HepG2 (cell line): ENCODE measurements at regions not wholly inside any gene's neighbourhood (a gene's known extent, or its start where the extent isn't known, plus 50 kb on each side); places are given as distances from the start of the nearest gene placed in this dataset.

ENCODE experiments used
- ATAC-seq: fragments of 200-7000 bp; cut with Tn5 transposase; 3 replicates; pipeline ENCODE4 v1.9.1; 2020; ENCODE audit warnings: mild to moderate bottlenecking, moderate library complexity
- BruUV-seq: library from RNA; stranded (reverse); fragments of 400-500 nt; replicated peaks from 2 replicates; lab custom pipeline; 2021; lab: Mats Ljungman, UMichigan
- CTCF ChIA-PET: fragments of 300-600 bp; formaldehyde crosslinking; extraction: SDS; loops from one replicate; lab custom pipeline; 2021; ENCODE audit warnings: low total read pairs, inconsistent platforms, low intra/inter-chr PET ratio; lab: Yijun Ruan, JAX
- POLR2A ChIA-PET: fragments of 350-600 bp; sonication (Branson Sonifier 250); formaldehyde crosslinking; loops from one replicate; lab custom pipeline; 2020; ENCODE audit warnings: antibody characterized with exemption, inconsistent platforms; lab: Yijun Ruan, JAX
- DNase-seq: peaks from one replicate; pipeline ENCODE4 v3.0.0-alpha.2; 2015; ENCODE audit warnings: low spot score
- FAIRE-seq: peaks from 3 replicates; lab custom pipeline; 2011; peaks lifted over from hg19 to GRCh38; lab: Jason Lieb, UNC
- H2AFZ ChIP-seq: one replicate; pipeline ENCODE4 v1.6.1; 2011; ENCODE audit warnings: low read length, inconsistent platforms
- H3K27ac ChIP-seq: fragments of 300-600 bp; 3 replicates; pipeline ENCODE4 v1.8.0; 2011; ENCODE audit warnings: mixed run types, mild to moderate bottlenecking, mixed read lengths, low read length, inconsistent platforms; ENCODE audit not compliant: insufficient read depth; ENCODE audit errors: extremely low read length
- H3K27me3 ChIP-seq, 2 experiments: fragments of 200-600 bp in 1 of 2; 2 replicates in 1 of 2; 3 replicates in 1 of 2; pipeline versions ENCODE4 v1.6.0 to v1.8.0; 2011; ENCODE audit warnings: low read length in 2 of 2, mild to moderate bottlenecking in 2 of 2, moderate library complexity in 2 of 2, inconsistent platforms in 1 of 2; ENCODE audit not compliant: insufficient read depth in 2 of 2, control insufficient read depth in 1 of 2
- H3K36me3 ChIP-seq, 2 experiments: fragments of 200-600 bp in 1 of 2; replicated peaks in 1 of 2; 2 replicates in 1 of 2; 3 replicates in 1 of 2; pipeline versions ENCODE4 v1.5.1 to v1.8.0; 2011; ENCODE audit warnings: low read length in 2 of 2, inconsistent platforms in 1 of 2; ENCODE audit not compliant: insufficient read depth in 2 of 2, control insufficient read depth in 1 of 2
- H3K4me1 ChIP-seq: 2 replicates; pipeline ENCODE4 v1.5.1; 2012; ENCODE audit warnings: low read length, inconsistent platforms; ENCODE audit not compliant: insufficient read depth
- H3K4me2 ChIP-seq: 2 replicates; pipeline ENCODE4 v1.6.0; 2011; ENCODE audit warnings: low read depth, low read length, inconsistent platforms
- H3K4me3 ChIP-seq, 3 experiments: fragments of 200-600 bp in 1 of 3; sonication (generic), shearing (Covaris generic) in 1 of 3; replicated peaks in 1 of 3; 2 replicates each; pipeline ENCODE4 v1.5.1; 2011 to 2016; ENCODE audit warnings: low read length in 3 of 3, inconsistent platforms in 2 of 3, low read depth in 2 of 3, mild to moderate bottlenecking in 2 of 3, control low read depth in 1 of 3, mixed read lengths in 1 of 3; ENCODE audit not compliant: insufficient read depth in 1 of 3
- H3K79me2 ChIP-seq: one replicate; pipeline ENCODE4 v1.6.1; 2011; ENCODE audit warnings: low read length, inconsistent platforms; ENCODE audit not compliant: insufficient read depth
- H3K9ac ChIP-seq: 2 replicates; pipeline ENCODE4 v1.6.0; 2011; ENCODE audit warnings: mild to moderate bottlenecking, low read depth, low read length, inconsistent platforms; ENCODE audit not compliant: insufficient read depth
- H3K9me3 ChIP-seq: 2 replicates; pipeline ENCODE4 v1.5.1; 2012; ENCODE audit warnings: mild to moderate bottlenecking, low read length
- H4K20me1 ChIP-seq: 2 replicates; pipeline ENCODE4 v1.6.0; 2011; ENCODE audit warnings: inconsistent platforms, mild to moderate bottlenecking, low read length, moderate library complexity; ENCODE audit not compliant: insufficient read depth
- ELF4 ChIP-seq: sonication (generic); formaldehyde crosslinking; IDR thresholded peaks from 2 replicates; pipeline ENCODE4 v1.5.0; 2020; ENCODE audit warnings: missing genetic modification reagents, mild to moderate bottlenecking, moderate library complexity, borderline replicate concordance
- ETV5 ChIP-seq: IDR thresholded peaks from 2 replicates; pipeline ENCODE4 v1.6.1; 2018; ENCODE audit warnings: missing biosample characterization, missing genetic modification reagents, inconsistent platforms, borderline replicate concordance
- GZF1 ChIP-seq: sonication (generic); formaldehyde crosslinking; IDR thresholded peaks from 2 replicates; pipeline ENCODE4 v1.5.1; 2020; ENCODE audit warnings: mild to moderate bottlenecking, missing genetic modification reagents
- IKZF1 ChIP-seq: fragments of 450-650 bp; IDR thresholded peaks from 2 replicates; pipeline ENCODE4 v1.7.1; 2016
- ISL2 ChIP-seq: sonication (generic); formaldehyde crosslinking; IDR thresholded peaks from 2 replicates; pipeline ENCODE4 v1.5.0; 2020; ENCODE audit warnings: missing genetic modification reagents
- NFE2 ChIP-seq: sonication (generic); formaldehyde crosslinking; IDR thresholded peaks from 2 replicates; pipeline ENCODE4 v1.4.0; 2020; ENCODE audit warnings: missing genetic modification reagents
- POLR2A ChIP-seq, 2 experiments: IDR thresholded peaks; 2 replicates each; pipeline ENCODE4 v1.6.1; 2011; ENCODE audit warnings: low read depth in 2 of 2, low read length in 2 of 2, mild to moderate bottlenecking in 1 of 2, moderate library complexity in 1 of 2; ENCODE audit not compliant: insufficient read depth in 1 of 2
- SETDB1 ChIP-seq: sonication (generic); formaldehyde crosslinking; IDR thresholded peaks from 2 replicates; pipeline ENCODE4 v1.5.1; 2020; ENCODE audit warnings: missing genetic modification reagents, mild to moderate bottlenecking, borderline replicate concordance
- SMARCC2 ChIP-seq: fragments of 450-650 bp; IDR thresholded peaks from 2 replicates; pipeline ENCODE4 v1.6.1; 2017; ENCODE audit warnings: antibody characterized with exemption, mild to moderate bottlenecking
- ZKSCAN1 ChIP-seq: fragments of 150-350 bp; IDR thresholded peaks from 2 replicates; pipeline ENCODE4 v1.6.1; 2014; ENCODE audit warnings: low read length
- ZNF234 ChIP-seq: sonication (generic); formaldehyde crosslinking; conservative IDR thresholded peaks from 2 replicates; pipeline ENCODE4 v1.5.1; 2020; ENCODE audit warnings: mild to moderate bottlenecking, missing genetic modification reagents
- ZNF329 ChIP-seq: sonication (generic); formaldehyde crosslinking; IDR thresholded peaks from 2 replicates; pipeline ENCODE4 v1.9.0; 2021; ENCODE audit warnings: low read depth, mild to moderate bottlenecking, missing genetic modification reagents
- ZNF510 ChIP-seq: sonication (generic); formaldehyde crosslinking; IDR thresholded peaks from 2 replicates; pipeline ENCODE4 v1.4.0; 2020; ENCODE audit warnings: low read depth, mild to moderate bottlenecking, missing genetic modification reagents
- ZNF580 ChIP-seq: IDR thresholded peaks from 2 replicates; pipeline ENCODE4 v1.6.1; 2016; ENCODE audit warnings: low read depth, borderline replicate concordance
- WGBS: methylation state at CpG from one replicate; pipeline ENCODE4 v1.1.6; 2017; ENCODE audit warnings: low lambda C conversion rate; 5-methylcytosine and 5-hydroxymethylcytosine counted together
- in situ Hi-C: cut with HindIII; loops from 2 replicates; pipeline ENCODE4 v1.10.0; 2017; ENCODE audit warnings: low pct_unique_long_range_greater_than_20kb; ENCODE audit not compliant: extremely low pct_ligation_motif_present
- intact Hi-C: fragments of 100-400 bp; cut with micrococcal nuclease; formaldehyde crosslinking; loops from one replicate; pipeline ENCODE4 v1.10.0; 2022; ENCODE audit not compliant: unreplicated experiment
- TF ChIP-seq, protein P1 (sequence below): sonication (generic); formaldehyde crosslinking; IDR thresholded peaks from 2 replicates; pipeline ENCODE4 v1.4.0; 2020; ENCODE audit warnings: low read depth, mild to moderate bottlenecking, missing genetic modification reagents

DNA sequence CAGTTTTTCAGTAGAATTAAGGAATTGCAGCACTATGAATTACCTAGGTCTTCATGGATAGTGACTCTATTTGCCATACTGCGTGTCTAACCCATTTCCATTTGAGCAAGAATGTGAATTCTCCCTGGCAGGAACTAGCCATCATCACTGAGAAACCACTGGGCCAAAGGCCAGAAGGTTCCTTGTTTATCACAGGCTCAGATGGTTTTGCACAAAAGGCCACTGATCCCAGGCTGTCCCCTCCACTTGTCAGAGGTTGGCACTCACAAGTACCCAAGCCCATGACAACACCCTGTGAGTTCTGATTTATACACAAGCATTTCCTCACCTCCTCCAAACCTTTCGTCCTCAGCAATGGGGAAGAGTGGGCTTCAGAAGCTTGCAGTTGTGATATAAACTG, 131.8 kb downstream of the FOXB1 start:
- DNase-seq (no peak), FAIRE-seq (no peak), ATAC-seq (no peak)
- BruUV-seq, result no TSS peak
- WGBS, result 0% methylated on average over 2 of the region's 2 CpGs
- TF ChIP-seq ZNF580 (CRISPR knock-in tag) (no peak), SMARCC2 (no peak), ZNF234 (CRISPR knock-in tag) (no peak), ZKSCAN1 (no peak), ELF4 (no peak), SETDB1 (CRISPR knock-in tag) (no peak), NFE2 (no peak), POLR2A (IDR thresholded peaks at IDR 0.05; ENCODE audit: insufficient read depth in 1 of 2, low read depth in 2 of 2, low read length in 2 of 2) (no peak), ISL2 (no peak), ZNF510 (no peak), GZF1 (no peak), IKZF1 (no peak), ZNF329 (CRISPR knock-in tag) (no peak), ETV5 (no peak)
- TF ChIP-seq, protein P1, sequence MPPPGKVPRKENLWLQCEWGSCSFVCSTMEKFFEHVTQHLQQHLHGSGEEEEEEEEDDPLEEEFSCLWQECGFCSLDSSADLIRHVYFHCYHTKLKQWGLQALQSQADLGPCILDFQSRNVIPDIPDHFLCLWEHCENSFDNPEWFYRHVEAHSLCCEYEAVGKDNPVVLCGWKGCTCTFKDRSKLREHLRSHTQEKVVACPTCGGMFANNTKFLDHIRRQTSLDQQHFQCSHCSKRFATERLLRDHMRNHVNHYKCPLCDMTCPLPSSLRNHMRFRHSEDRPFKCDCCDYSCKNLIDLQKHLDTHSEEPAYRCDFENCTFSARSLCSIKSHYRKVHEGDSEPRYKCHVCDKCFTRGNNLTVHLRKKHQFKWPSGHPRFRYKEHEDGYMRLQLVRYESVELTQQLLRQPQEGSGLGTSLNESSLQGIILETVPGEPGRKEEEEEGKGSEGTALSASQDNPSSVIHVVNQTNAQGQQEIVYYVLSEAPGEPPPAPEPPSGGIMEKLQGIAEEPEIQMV, result no peak
- intact Hi-C loops, result no loop called here
- Histone ChIP-seq H3K4me1 (no peaks in the 10 kb centered on the region), H3K27me3 (no peaks in the 10 kb centered on the region; a peak in 2 of 5 replicates), H3K79me2 (no peaks in the 10 kb centered on the region), H3K9ac (no peak overlapping the region), H2AFZ (no peak overlapping the region), H3K4me2 (no peak overlapping the region), H3K36me3 (no peaks in the 10 kb centered on the region), H3K9me3 (no peaks in the 10 kb centered on the region), H4K20me1 (no peaks in the 10 kb centered on the region), H3K27ac (no peak overlapping the region), H3K4me3 (no peak overlapping the region)
- ChIA-PET CTCF (no interaction called here), POLR2A (no interaction called here)
- in situ Hi-C loops, result no loop called here
